ENCODE measurements at regions not wholly inside any gene's neighbourhood (a gene's known extent, or its start where the extent isn't known, plus 50 kb on each side); places are given as distances from the start of the nearest gene placed in this dataset.

DNA sequence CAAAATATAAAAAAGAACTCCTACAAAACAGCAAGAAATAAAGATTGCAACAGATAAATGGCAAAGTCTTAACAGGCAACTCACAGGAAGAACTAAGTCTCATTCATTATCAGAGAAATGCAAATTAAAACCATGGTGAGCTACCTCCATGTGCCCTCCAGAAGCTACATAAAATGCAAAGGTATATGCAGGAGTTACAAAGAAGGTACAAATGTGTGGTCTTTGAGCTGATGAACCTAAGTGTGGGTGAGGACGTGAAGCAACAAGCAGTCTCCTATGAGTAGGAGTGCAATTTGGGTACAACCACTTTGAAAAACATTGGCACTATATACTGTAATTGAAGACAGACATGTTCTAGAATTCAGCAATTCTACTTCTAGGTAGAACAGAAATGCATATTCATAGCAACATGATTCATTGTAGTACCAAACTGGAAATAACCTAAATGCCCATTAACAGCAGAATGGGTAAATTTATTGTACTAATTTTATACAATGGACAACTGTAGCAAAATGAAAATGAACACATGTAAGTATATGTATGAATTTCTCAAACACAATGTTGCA, 61.6 kb upstream of the KCNMA1 start:
- TF ChIP-seq, protein P1, sequence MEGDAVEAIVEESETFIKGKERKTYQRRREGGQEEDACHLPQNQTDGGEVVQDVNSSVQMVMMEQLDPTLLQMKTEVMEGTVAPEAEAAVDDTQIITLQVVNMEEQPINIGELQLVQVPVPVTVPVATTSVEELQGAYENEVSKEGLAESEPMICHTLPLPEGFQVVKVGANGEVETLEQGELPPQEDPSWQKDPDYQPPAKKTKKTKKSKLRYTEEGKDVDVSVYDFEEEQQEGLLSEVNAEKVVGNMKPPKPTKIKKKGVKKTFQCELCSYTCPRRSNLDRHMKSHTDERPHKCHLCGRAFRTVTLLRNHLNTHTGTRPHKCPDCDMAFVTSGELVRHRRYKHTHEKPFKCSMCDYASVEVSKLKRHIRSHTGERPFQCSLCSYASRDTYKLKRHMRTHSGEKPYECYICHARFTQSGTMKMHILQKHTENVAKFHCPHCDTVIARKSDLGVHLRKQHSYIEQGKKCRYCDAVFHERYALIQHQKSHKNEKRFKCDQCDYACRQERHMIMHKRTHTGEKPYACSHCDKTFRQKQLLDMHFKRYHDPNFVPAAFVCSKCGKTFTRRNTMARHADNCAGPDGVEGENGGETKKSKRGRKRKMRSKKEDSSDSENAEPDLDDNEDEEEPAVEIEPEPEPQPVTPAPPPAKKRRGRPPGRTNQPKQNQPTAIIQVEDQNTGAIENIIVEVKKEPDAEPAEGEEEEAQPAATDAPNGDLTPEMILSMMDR (IDR thresholded peaks at IDR 0.05) = no peak
- TF ChIP-seq POLR2AphosphoS5 (IDR thresholded peaks at IDR 0.05) (no peak), EP300 (IDR thresholded peaks at IDR 0.05; ENCODE audit: low read depth) (no peak)

All from transverse colon (tissue), 4 donors.